HepG2 (cell line): ENCODE measurements at regions not wholly inside any gene's neighbourhood (a gene's known extent, or its start where the extent isn't known, plus 50 kb on each side); places are given as distances from the start of the nearest gene placed in this dataset.

Source experiments
- ATAC-seq: fragments of 200-7000 bp; cut with Tn5 transposase; 3 replicates; pipeline ENCODE4 v1.9.1; 2020; ENCODE audit warnings: mild to moderate bottlenecking, moderate library complexity
- BruUV-seq: library from RNA; stranded (reverse); fragments of 400-500 nt; replicated peaks from 2 replicates; lab custom pipeline; 2021; lab: Mats Ljungman, UMichigan
- CTCF ChIA-PET: fragments of 300-600 bp; formaldehyde crosslinking; extraction: SDS; loops from one replicate; lab custom pipeline; 2021; ENCODE audit warnings: low total read pairs, inconsistent platforms, low intra/inter-chr PET ratio; lab: Yijun Ruan, JAX
- POLR2A ChIA-PET: fragments of 350-600 bp; sonication (Branson Sonifier 250); formaldehyde crosslinking; loops from one replicate; lab custom pipeline; 2020; ENCODE audit warnings: antibody characterized with exemption, inconsistent platforms; lab: Yijun Ruan, JAX
- DNase-seq: peaks from one replicate; pipeline ENCODE4 v3.0.0-alpha.2; 2015; ENCODE audit warnings: low spot score
- FAIRE-seq: peaks from 3 replicates; lab custom pipeline; 2011; peaks lifted over from hg19 to GRCh38; lab: Jason Lieb, UNC
- H2AFZ ChIP-seq: one replicate; pipeline ENCODE4 v1.6.1; 2011; ENCODE audit warnings: low read length, inconsistent platforms
- H3K27ac ChIP-seq: fragments of 300-600 bp; 3 replicates; pipeline ENCODE4 v1.8.0; 2011; ENCODE audit warnings: mixed run types, mild to moderate bottlenecking, mixed read lengths, low read length, inconsistent platforms; ENCODE audit not compliant: insufficient read depth; ENCODE audit errors: extremely low read length
- H3K27me3 ChIP-seq, 2 experiments: fragments of 200-600 bp in 1 of 2; 2 replicates in 1 of 2; 3 replicates in 1 of 2; pipeline versions ENCODE4 v1.6.0 to v1.8.0; 2011; ENCODE audit warnings: low read length in 2 of 2, mild to moderate bottlenecking in 2 of 2, moderate library complexity in 2 of 2, inconsistent platforms in 1 of 2; ENCODE audit not compliant: insufficient read depth in 2 of 2, control insufficient read depth in 1 of 2
- H3K36me3 ChIP-seq, 2 experiments: fragments of 200-600 bp in 1 of 2; replicated peaks in 1 of 2; 2 replicates in 1 of 2; 3 replicates in 1 of 2; pipeline versions ENCODE4 v1.5.1 to v1.8.0; 2011; ENCODE audit warnings: low read length in 2 of 2, inconsistent platforms in 1 of 2; ENCODE audit not compliant: insufficient read depth in 2 of 2, control insufficient read depth in 1 of 2
- H3K4me1 ChIP-seq: 2 replicates; pipeline ENCODE4 v1.5.1; 2012; ENCODE audit warnings: low read length, inconsistent platforms; ENCODE audit not compliant: insufficient read depth
- H3K4me2 ChIP-seq: 2 replicates; pipeline ENCODE4 v1.6.0; 2011; ENCODE audit warnings: low read depth, low read length, inconsistent platforms
- H3K4me3 ChIP-seq, 3 experiments: fragments of 200-600 bp in 1 of 3; sonication (generic), shearing (Covaris generic) in 1 of 3; replicated peaks in 1 of 3; 2 replicates each; pipeline ENCODE4 v1.5.1; 2011 to 2016; ENCODE audit warnings: low read length in 3 of 3, inconsistent platforms in 2 of 3, low read depth in 2 of 3, mild to moderate bottlenecking in 2 of 3, control low read depth in 1 of 3, mixed read lengths in 1 of 3; ENCODE audit not compliant: insufficient read depth in 1 of 3
- H3K79me2 ChIP-seq: one replicate; pipeline ENCODE4 v1.6.1; 2011; ENCODE audit warnings: low read length, inconsistent platforms; ENCODE audit not compliant: insufficient read depth
- H3K9ac ChIP-seq: 2 replicates; pipeline ENCODE4 v1.6.0; 2011; ENCODE audit warnings: mild to moderate bottlenecking, low read depth, low read length, inconsistent platforms; ENCODE audit not compliant: insufficient read depth
- H3K9me3 ChIP-seq: 2 replicates; pipeline ENCODE4 v1.5.1; 2012; ENCODE audit warnings: mild to moderate bottlenecking, low read length
- H4K20me1 ChIP-seq: 2 replicates; pipeline ENCODE4 v1.6.0; 2011; ENCODE audit warnings: inconsistent platforms, mild to moderate bottlenecking, low read length, moderate library complexity; ENCODE audit not compliant: insufficient read depth
- BRD4 ChIP-seq: sonication (generic); formaldehyde crosslinking; IDR thresholded peaks from 2 replicates; pipeline ENCODE4 v1.4.0; 2020; ENCODE audit warnings: missing genetic modification reagents
- CENPT ChIP-seq: sonication (generic); formaldehyde crosslinking; IDR thresholded peaks from 2 replicates; pipeline ENCODE4 v1.8.0; 2022; ENCODE audit warnings: low read depth, mild to moderate bottlenecking, moderate library complexity, missing genetic modification reagents
- FLYWCH1 ChIP-seq: sonication (generic); formaldehyde crosslinking; IDR thresholded peaks from 2 replicates; pipeline ENCODE4 v1.8.1; 2023; ENCODE audit warnings: mild to moderate bottlenecking, missing genetic modification reagents
- HNRNPL ChIP-seq: fragments of 200-400 bp; formaldehyde crosslinking; IDR thresholded peaks from 2 replicates; pipeline ENCODE4 v1.6.1; 2017; ENCODE audit warnings: mild to moderate bottlenecking, low read depth, low read length
- ISL2 ChIP-seq: sonication (generic); formaldehyde crosslinking; IDR thresholded peaks from 2 replicates; pipeline ENCODE4 v1.5.0; 2020; ENCODE audit warnings: missing genetic modification reagents
- MIXL1 ChIP-seq: IDR thresholded peaks from 2 replicates; pipeline ENCODE4 v1.6.1; 2016
- PRMT3 ChIP-seq: sonication (generic); formaldehyde crosslinking; IDR thresholded peaks from 2 replicates; pipeline ENCODE4 v1.8.1; 2022; ENCODE audit warnings: low read depth, mild to moderate bottlenecking, moderate library complexity, missing genetic modification reagents, borderline replicate concordance
- SIN3B ChIP-seq: fragments of 150-350 bp; IDR thresholded peaks from 2 replicates; pipeline ENCODE4 v1.6.1; 2014; ENCODE audit warnings: low read length
- ZNF883 ChIP-seq: sonication (generic); formaldehyde crosslinking; IDR thresholded peaks from 2 replicates; pipeline ENCODE4 v1.5.1; 2020; ENCODE audit warnings: mild to moderate bottlenecking, missing genetic modification reagents; ENCODE audit errors: not compliant biosample characterization
- ZSCAN22 ChIP-seq: sonication (generic); formaldehyde crosslinking; IDR thresholded peaks from 2 replicates; pipeline ENCODE4 v1.4.0; 2020; ENCODE audit warnings: mild to moderate bottlenecking, missing genetic modification reagents
- WGBS: methylation state at CpG from one replicate; pipeline ENCODE4 v1.1.6; 2017; ENCODE audit warnings: low lambda C conversion rate; 5-methylcytosine and 5-hydroxymethylcytosine counted together
- in situ Hi-C: cut with HindIII; loops from 2 replicates; pipeline ENCODE4 v1.10.0; 2017; ENCODE audit warnings: low pct_unique_long_range_greater_than_20kb; ENCODE audit not compliant: extremely low pct_ligation_motif_present
- intact Hi-C: fragments of 100-400 bp; cut with micrococcal nuclease; formaldehyde crosslinking; loops from one replicate; pipeline ENCODE4 v1.10.0; 2022; ENCODE audit not compliant: unreplicated experiment
- TF ChIP-seq, protein P1 (sequence below): IDR thresholded peaks from 2 replicates; pipeline ENCODE4 v1.6.1; 2016; ENCODE audit warnings: mild to moderate bottlenecking, missing biosample characterization, missing genetic modification reagents
- TF ChIP-seq, protein P2 (sequence below): sonication (generic); formaldehyde crosslinking; IDR thresholded peaks from 2 replicates; pipeline ENCODE4 v1.4.0; 2020; ENCODE audit warnings: missing genetic modification reagents
- TF ChIP-seq, protein P3 (sequence below): sonication (generic); formaldehyde crosslinking; IDR thresholded peaks from 2 replicates; pipeline ENCODE4 v1.5.0; 2020; ENCODE audit warnings: mild to moderate bottlenecking, missing genetic modification reagents
- TF ChIP-seq, protein P4 (sequence below): sonication (generic); formaldehyde crosslinking; IDR thresholded peaks from 2 replicates; pipeline ENCODE4 v1.5.1; 2020; ENCODE audit warnings: mild to moderate bottlenecking, missing genetic modification reagents, moderate library complexity

DNA sequence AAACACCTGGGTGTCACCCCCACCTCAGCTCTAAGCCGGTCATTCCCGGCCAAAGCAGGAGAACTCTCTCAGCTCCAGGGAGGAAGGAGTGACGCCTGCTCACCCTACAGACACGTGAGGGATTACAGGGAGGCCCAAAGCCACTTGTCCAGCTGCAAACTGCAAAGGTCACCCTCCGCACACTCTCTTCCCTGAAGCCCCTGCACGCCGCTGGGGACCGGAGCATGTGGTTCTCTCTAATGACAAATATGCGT is 108.0 kb upstream of the ID2 start:
- Histone ChIP-seq H3K4me3 (peak overlapping the region; percentile 51 to 71 (median 55)), H3K27me3 (peaks cover 0 to 2% of the 10 kb centered on the region in 2 experiments; a peak in 2 of 5 replicates), H3K4me1 (peaks cover 70% of the 10 kb centered on the region), H2AFZ (no peak overlapping the region), H3K36me3 (no peaks in the 10 kb centered on the region), H3K9ac (peak overlapping the region; percentile 68), H3K27ac (peak overlapping the region; percentile 82), H3K9me3 (no peaks in the 10 kb centered on the region), H3K79me2 (no peaks in the 10 kb centered on the region), H4K20me1 (no peaks in the 10 kb centered on the region), H3K4me2 (peak overlapping the region; percentile 92)
- peak; percentile 62 for DNase-seq
- ATAC-seq = peak; percentile 46
- WGBS = 3% methylated on average over 7 of the region's 9 CpGs
- ChIA-PET POLR2A (interaction anchor here (0.8 to 6.0 kb wide), 29 partner anchors 10 to 483 kb away, joined by 3 to 313 read pairs (median 5); partner anchors contain the start of gene ID2), CTCF (no interaction called here)
- FAIRE-seq = no peak
- BruUV-seq = TSS peak; percentile 88
- intact Hi-C loops (loop anchor here (1.0 to 5.0 kb wide), 6 partner anchors 33 to 107 kb away; no protein-coding TSS in a partner anchor), in situ Hi-C loops (no loop called here)
- TF ChIP-seq ZSCAN22 (CRISPR knock-in tag) (no peak), ISL2 (CRISPR knock-in tag) (no peak), PRMT3 (CRISPR knock-in tag) (no peak), SIN3B (no peak), BRD4 (CRISPR knock-in tag) (no peak), HNRNPL (no peak), FLYWCH1 (CRISPR knock-in tag) (peak; percentile 89; the same call in 1 of the 2 replicates), ZNF883 (CRISPR knock-in tag) (no peak), MIXL1 (CRISPR knock-in tag) (no peak), CENPT (CRISPR knock-in tag) (no peak)
- TF ChIP-seq, protein P1, sequence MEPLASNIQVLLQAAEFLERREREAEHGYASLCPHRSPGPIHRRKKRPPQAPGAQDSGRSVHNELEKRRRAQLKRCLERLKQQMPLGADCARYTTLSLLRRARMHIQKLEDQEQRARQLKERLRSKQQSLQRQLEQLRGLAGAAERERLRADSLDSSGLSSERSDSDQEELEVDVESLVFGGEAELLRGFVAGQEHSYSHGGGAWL (CRISPR knock-in tag) = no peak
- TF ChIP-seq, protein P2, sequence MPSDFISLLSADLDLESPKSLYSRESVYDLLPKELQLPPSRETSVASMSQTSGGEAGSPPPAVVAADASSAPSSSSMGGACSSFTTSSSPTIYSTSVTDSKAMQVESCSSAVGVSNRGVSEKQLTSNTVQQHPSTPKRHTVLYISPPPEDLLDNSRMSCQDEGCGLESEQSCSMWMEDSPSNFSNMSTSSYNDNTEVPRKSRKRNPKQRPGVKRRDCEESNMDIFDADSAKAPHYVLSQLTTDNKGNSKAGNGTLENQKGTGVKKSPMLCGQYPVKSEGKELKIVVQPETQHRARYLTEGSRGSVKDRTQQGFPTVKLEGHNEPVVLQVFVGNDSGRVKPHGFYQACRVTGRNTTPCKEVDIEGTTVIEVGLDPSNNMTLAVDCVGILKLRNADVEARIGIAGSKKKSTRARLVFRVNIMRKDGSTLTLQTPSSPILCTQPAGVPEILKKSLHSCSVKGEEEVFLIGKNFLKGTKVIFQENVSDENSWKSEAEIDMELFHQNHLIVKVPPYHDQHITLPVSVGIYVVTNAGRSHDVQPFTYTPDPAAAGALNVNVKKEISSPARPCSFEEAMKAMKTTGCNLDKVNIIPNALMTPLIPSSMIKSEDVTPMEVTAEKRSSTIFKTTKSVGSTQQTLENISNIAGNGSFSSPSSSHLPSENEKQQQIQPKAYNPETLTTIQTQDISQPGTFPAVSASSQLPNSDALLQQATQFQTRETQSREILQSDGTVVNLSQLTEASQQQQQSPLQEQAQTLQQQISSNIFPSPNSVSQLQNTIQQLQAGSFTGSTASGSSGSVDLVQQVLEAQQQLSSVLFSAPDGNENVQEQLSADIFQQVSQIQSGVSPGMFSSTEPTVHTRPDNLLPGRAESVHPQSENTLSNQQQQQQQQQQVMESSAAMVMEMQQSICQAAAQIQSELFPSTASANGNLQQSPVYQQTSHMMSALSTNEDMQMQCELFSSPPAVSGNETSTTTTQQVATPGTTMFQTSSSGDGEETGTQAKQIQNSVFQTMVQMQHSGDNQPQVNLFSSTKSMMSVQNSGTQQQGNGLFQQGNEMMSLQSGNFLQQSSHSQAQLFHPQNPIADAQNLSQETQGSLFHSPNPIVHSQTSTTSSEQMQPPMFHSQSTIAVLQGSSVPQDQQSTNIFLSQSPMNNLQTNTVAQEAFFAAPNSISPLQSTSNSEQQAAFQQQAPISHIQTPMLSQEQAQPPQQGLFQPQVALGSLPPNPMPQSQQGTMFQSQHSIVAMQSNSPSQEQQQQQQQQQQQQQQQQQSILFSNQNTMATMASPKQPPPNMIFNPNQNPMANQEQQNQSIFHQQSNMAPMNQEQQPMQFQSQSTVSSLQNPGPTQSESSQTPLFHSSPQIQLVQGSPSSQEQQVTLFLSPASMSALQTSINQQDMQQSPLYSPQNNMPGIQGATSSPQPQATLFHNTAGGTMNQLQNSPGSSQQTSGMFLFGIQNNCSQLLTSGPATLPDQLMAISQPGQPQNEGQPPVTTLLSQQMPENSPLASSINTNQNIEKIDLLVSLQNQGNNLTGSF (CRISPR knock-in tag) = no peak
- TF ChIP-seq, protein P3, sequence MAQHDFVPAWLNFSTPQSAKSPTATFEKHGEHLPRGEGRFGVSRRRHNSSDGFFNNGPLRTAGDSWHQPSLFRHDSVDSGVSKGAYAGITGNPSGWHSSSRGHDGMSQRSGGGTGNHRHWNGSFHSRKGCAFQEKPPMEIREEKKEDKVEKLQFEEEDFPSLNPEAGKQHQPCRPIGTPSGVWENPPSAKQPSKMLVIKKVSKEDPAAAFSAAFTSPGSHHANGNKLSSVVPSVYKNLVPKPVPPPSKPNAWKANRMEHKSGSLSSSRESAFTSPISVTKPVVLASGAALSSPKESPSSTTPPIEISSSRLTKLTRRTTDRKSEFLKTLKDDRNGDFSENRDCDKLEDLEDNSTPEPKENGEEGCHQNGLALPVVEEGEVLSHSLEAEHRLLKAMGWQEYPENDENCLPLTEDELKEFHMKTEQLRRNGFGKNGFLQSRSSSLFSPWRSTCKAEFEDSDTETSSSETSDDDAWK (CRISPR knock-in tag) = no peak
- TF ChIP-seq, protein P4, sequence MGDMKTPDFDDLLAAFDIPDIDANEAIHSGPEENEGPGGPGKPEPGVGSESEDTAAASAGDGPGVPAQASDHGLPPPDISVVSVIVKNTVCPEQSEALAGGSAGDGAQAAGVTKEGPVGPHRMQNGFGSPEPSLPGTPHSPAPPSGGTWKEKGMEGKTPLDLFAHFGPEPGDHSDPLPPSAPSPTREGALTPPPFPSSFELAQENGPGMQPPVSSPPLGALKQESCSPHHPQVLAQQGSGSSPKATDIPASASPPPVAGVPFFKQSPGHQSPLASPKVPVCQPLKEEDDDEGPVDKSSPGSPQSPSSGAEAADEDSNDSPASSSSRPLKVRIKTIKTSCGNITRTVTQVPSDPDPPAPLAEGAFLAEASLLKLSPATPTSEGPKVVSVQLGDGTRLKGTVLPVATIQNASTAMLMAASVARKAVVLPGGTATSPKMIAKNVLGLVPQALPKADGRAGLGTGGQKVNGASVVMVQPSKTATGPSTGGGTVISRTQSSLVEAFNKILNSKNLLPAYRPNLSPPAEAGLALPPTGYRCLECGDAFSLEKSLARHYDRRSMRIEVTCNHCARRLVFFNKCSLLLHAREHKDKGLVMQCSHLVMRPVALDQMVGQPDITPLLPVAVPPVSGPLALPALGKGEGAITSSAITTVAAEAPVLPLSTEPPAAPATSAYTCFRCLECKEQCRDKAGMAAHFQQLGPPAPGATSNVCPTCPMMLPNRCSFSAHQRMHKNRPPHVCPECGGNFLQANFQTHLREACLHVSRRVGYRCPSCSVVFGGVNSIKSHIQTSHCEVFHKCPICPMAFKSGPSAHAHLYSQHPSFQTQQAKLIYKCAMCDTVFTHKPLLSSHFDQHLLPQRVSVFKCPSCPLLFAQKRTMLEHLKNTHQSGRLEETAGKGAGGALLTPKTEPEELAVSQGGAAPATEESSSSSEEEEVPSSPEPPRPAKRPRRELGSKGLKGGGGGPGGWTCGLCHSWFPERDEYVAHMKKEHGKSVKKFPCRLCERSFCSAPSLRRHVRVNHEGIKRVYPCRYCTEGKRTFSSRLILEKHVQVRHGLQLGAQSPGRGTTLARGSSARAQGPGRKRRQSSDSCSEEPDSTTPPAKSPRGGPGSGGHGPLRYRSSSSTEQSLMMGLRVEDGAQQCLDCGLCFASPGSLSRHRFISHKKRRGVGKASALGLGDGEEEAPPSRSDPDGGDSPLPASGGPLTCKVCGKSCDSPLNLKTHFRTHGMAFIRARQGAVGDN (CRISPR knock-in tag) = peak; percentile 78
